ENCODE measurements at regions not wholly inside any gene's neighbourhood (a gene's known extent, or its start where the extent isn't known, plus 50 kb on each side); places are given as distances from the start of the nearest gene placed in this dataset.

DNA sequence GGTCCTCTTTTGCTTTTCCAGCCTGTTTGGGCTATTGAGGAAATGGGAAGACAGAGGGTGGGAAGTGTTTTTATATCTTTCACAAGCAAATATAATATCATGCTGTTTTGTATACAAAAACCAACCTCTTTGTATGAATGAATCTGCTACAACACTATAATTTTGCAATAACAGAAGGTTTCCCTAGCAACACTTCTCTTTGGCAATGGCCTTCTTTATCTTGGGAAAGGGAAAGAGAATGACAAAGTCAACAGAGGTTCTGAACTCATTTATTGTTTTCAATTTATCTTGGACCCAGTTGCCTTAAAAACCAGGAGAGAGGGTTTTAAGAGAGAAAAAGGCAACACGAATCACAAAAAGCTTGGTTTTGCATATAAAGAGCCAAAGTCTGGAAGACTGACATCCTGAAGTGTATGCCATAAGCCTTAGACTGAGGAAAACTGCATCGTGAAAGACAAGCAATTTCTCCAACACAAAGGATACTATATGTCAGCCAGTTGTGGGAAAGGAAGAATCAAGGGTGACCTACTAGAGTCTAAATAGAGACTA, 121.8 kb upstream of the FAM241A start:
- TF ChIP-seq POLR2A (IDR thresholded peaks at IDR 0.05; ENCODE audit: low read depth, low read length) (no peak), POLR2AphosphoS5 (IDR thresholded peaks at IDR 0.05; ENCODE audit: low read depth, low read length) (no peak), TAF1 (IDR thresholded peaks at IDR 0.05; ENCODE audit: low read depth, low read length) (no peak), SPI1 (IDR thresholded peaks at IDR 0.05; ENCODE audit: low read depth, low read length) (no peak), PAX5 (IDR thresholded peaks at IDR 0.05; ENCODE audit: insufficient read depth, low read length, severe bottlenecking) (no peak), POU2F2 (IDR thresholded peaks at IDR 0.05; ENCODE audit: low read depth, low read length) (no peak)
